H1 (cell line): ENCODE measurements at regions not wholly inside any gene's neighbourhood (a gene's known extent, or its start where the extent isn't known, plus 50 kb on each side); places are given as distances from the start of the nearest gene placed in this dataset.

Experiments
- SIN3A ChIP-seq, 2 experiments: IDR thresholded peaks in 1 of 2; conservative IDR thresholded peaks in 1 of 2; 2 replicates each; pipeline ENCODE4 v1.6.1; 2011 to 2012; ENCODE audit warnings: low read length in 2 of 2, improper control_type of control experiment in 1 of 2, low read depth in 1 of 2, mild to moderate bottlenecking in 1 of 2
- TF ChIP-seq, protein P1 (sequence below), 3 experiments: IDR thresholded peaks; 1 replicate in 2 of 3; 2 replicates in 1 of 3; pipeline versions ENCODE4 v1.5.1 to v1.6.1; 2011; ENCODE audit warnings: low read length in 3 of 3, mild to moderate bottlenecking in 3 of 3, inconsistent platforms in 2 of 3, low read depth in 1 of 3, moderate library complexity in 1 of 3; ENCODE audit not compliant: insufficient read depth in 1 of 3; ENCODE audit errors: control extremely low read depth in 1 of 3
- TF ChIP-seq, protein P2 (sequence below): IDR thresholded peaks from 2 replicates; pipeline ENCODE4 v1.6.1; 2011; ENCODE audit warnings: low read depth, mild to moderate bottlenecking, low read length; ENCODE audit not compliant: insufficient read depth

DNA sequence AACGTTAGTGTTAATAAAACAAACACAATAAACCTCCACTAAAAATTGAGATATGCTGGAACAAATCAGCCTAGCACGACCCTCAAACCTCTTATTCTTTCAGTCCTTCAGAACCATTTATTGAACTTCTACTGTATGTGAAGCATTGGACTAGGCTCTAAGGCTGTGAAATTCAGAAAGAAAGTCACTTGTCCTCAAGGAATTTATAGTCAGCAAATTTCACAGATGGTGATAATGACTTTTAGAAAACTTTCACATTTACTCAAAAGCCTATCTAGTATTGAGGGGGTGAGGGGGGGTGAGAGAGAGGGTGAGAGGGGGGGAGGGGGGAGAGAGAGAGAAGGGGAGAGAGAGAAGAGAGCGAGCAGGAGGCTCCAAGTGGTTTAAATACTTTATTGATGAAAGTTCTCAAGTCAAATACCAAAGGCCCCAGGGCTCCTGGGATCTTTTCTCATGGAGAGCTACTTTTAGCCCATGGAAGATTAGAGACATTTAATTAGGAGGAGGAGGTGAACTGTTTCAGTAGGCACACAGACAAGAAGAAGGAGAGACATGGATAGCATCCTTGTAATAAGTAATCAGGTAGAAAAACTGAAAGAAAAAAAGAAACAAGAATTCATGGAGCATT, 66.3 kb upstream of the SSX2IP start:
- TF ChIP-seq, protein P1, sequence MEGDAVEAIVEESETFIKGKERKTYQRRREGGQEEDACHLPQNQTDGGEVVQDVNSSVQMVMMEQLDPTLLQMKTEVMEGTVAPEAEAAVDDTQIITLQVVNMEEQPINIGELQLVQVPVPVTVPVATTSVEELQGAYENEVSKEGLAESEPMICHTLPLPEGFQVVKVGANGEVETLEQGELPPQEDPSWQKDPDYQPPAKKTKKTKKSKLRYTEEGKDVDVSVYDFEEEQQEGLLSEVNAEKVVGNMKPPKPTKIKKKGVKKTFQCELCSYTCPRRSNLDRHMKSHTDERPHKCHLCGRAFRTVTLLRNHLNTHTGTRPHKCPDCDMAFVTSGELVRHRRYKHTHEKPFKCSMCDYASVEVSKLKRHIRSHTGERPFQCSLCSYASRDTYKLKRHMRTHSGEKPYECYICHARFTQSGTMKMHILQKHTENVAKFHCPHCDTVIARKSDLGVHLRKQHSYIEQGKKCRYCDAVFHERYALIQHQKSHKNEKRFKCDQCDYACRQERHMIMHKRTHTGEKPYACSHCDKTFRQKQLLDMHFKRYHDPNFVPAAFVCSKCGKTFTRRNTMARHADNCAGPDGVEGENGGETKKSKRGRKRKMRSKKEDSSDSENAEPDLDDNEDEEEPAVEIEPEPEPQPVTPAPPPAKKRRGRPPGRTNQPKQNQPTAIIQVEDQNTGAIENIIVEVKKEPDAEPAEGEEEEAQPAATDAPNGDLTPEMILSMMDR (IDR thresholded peaks at IDR 0.05; ENCODE audit: control extremely low read depth in 1 of 3, insufficient read depth in 1 of 3, low read depth in 1 of 3, low read length in 3 of 3): no peak
- TF ChIP-seq, protein P2, sequence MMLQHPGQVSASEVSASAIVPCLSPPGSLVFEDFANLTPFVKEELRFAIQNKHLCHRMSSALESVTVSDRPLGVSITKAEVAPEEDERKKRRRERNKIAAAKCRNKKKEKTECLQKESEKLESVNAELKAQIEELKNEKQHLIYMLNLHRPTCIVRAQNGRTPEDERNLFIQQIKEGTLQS: no peak
- TF ChIP-seq SIN3A (conservative IDR thresholded peaks at IDR 0.05 in 1 of 2, IDR thresholded peaks at IDR 0.05 in 1 of 2; ENCODE audit: low read depth in 1 of 2, low read length in 2 of 2): no peak
